SU-DHL-6 (cell line): ENCODE measurements at regions not wholly inside any gene's neighbourhood (a gene's known extent, or its start where the extent isn't known, plus 50 kb on each side); places are given as distances from the start of the nearest gene placed in this dataset.

Experiments
- CTCF ChIP-seq: fragments of 200-600 bp; sonication (generic); IDR thresholded peaks from one replicate; pipeline ENCODE4 v1.5.1; 2017; ENCODE audit warnings: antibody characterized with exemption, mild to moderate bottlenecking, low read length, moderate library complexity; ENCODE audit not compliant: insufficient read depth, poor library complexity, severe bottlenecking
- EZH2phosphoT487 ChIP-seq: fragments of 200-600 bp; sonication (generic), shearing (Covaris generic); conservative IDR thresholded peaks from 2 replicates; pipeline ENCODE4 v1.6.1; 2018; ENCODE audit warnings: mild to moderate bottlenecking, antibody characterized with exemption, low read length, moderate library complexity, mixed read lengths

GRCh38 chr16:85555719-85556455 lies 57.2 kb upstream of the GSE1 start:
- TF ChIP-seq CTCF (no peak), EZH2phosphoT487 (no peak)
